HG03457 (cell line): ENCODE measurements at regions not wholly inside any gene's neighbourhood (a gene's known extent, or its start where the extent isn't known, plus 50 kb on each side); places are given as distances from the start of the nearest gene placed in this dataset.

Experiments used
- ATAC-seq: cut with Tn5 transposase; IDR thresholded peaks from one replicate; pipeline ENCODE4 v1.9.1; 2021; ENCODE audit warnings: moderate number of reproducible peaks; ENCODE audit not compliant: unreplicated experiment

GRCh38 chr1:87603626-87604025 is 274.9 kb downstream of the LMO4 start:
- ATAC-seq: no peak

- no peak for ATAC-seq
Measured at GRCh38 chr1:87612956-87613355, 284.3 kb downstream of the LMO4 start.

GRCh38 chr1:87615491-87615890 is 286.8 kb downstream of the LMO4 start:
- no peak for ATAC-seq

GRCh38 chr1:87615901-87616300 is 287.2 kb downstream of the LMO4 start:
- no peak for ATAC-seq

- ATAC-seq: no peak
Measured at GRCh38 chr1:87620807-87621206, 292.1 kb downstream of the LMO4 start.

- no peak for ATAC-seq
Measured at GRCh38 chr1:87629673-87630072, 301.0 kb downstream of the LMO4 start.

- ATAC-seq: no peak
Measured at GRCh38 chr1:87632232-87632631, 303.6 kb downstream of the LMO4 start.

GRCh38 chr1:87636198-87636892 is 307.7 kb downstream of the LMO4 start:
- no peak for ATAC-seq

- ATAC-seq: no peak
Measured at GRCh38 chr1:87638636-87639035, 310.0 kb downstream of the LMO4 start.

- ATAC-seq: no peak
Measured at GRCh38 chr1:87641996-87642395, 313.3 kb downstream of the LMO4 start.

- ATAC-seq: no peak
Measured at GRCh38 chr1:87642581-87643221, 314.0 kb downstream of the LMO4 start.

GRCh38 chr1:87644033-87644578 is 315.4 kb downstream of the LMO4 start:
- no peak for ATAC-seq

GRCh38 chr1:87644579-87645190 is 316.0 kb downstream of the LMO4 start:
- ATAC-seq: no peak

- ATAC-seq: no peak
Measured at GRCh38 chr1:87647430-87648177, 318.9 kb downstream of the LMO4 start.

GRCh38 chr1:87648323-87649119 is 319.8 kb downstream of the LMO4 start:
- no peak for ATAC-seq

- no peak for ATAC-seq
Measured at GRCh38 chr1:87650306-87650705, 321.6 kb downstream of the LMO4 start.

- ATAC-seq: no peak
Measured at GRCh38 chr1:87652176-87652575, 323.5 kb downstream of the LMO4 start.

GRCh38 chr1:87665151-87665550 is 336.5 kb downstream of the LMO4 start:
- ATAC-seq: no peak

- ATAC-seq: no peak
Measured at GRCh38 chr1:87666681-87667080, 338.0 kb downstream of the LMO4 start.

- no peak for ATAC-seq
Measured at GRCh38 chr1:87669674-87670073, 341.0 kb downstream of the LMO4 start.

- no peak for ATAC-seq
Measured at GRCh38 chr1:87673309-87673708, 344.6 kb downstream of the LMO4 start.
